ENCODE measurements at regions not wholly inside any gene's neighbourhood (a gene's known extent, or its start where the extent isn't known, plus 50 kb on each side); places are given as distances from the start of the nearest gene placed in this dataset.

GRCh38 chr7:119033641-119034040 lies 809.1 kb downstream of the ANKRD7 start:
- TF ChIP-seq, protein P1, sequence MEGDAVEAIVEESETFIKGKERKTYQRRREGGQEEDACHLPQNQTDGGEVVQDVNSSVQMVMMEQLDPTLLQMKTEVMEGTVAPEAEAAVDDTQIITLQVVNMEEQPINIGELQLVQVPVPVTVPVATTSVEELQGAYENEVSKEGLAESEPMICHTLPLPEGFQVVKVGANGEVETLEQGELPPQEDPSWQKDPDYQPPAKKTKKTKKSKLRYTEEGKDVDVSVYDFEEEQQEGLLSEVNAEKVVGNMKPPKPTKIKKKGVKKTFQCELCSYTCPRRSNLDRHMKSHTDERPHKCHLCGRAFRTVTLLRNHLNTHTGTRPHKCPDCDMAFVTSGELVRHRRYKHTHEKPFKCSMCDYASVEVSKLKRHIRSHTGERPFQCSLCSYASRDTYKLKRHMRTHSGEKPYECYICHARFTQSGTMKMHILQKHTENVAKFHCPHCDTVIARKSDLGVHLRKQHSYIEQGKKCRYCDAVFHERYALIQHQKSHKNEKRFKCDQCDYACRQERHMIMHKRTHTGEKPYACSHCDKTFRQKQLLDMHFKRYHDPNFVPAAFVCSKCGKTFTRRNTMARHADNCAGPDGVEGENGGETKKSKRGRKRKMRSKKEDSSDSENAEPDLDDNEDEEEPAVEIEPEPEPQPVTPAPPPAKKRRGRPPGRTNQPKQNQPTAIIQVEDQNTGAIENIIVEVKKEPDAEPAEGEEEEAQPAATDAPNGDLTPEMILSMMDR (conservative IDR thresholded peaks at IDR 0.05): no peak
- TF ChIP-seq EZH2 (IDR thresholded peaks at IDR 0.05; ENCODE audit: low read depth): no peak
